SK-N-SH (cell line): ENCODE measurements at regions not wholly inside any gene's neighbourhood (a gene's known extent, or its start where the extent isn't known, plus 50 kb on each side); places are given as distances from the start of the nearest gene placed in this dataset.

Experiments
- FOSL2 ChIP-seq: IDR thresholded peaks from 2 replicates; pipeline ENCODE4 v1.4.0; 2012; ENCODE audit warnings: low read depth, mild to moderate bottlenecking, moderate library complexity, borderline replicate concordance
- GABPA ChIP-seq: IDR thresholded peaks from 2 replicates; pipeline ENCODE4 v1.4.0; 2012; ENCODE audit warnings: low read depth, mild to moderate bottlenecking
- MXI1 ChIP-seq: IDR thresholded peaks from 2 replicates; pipeline ENCODE4 v1.6.1; 2012; ENCODE audit warnings: mild to moderate bottlenecking, low read depth, low read length, improper control_type of control experiment
- POLR2AphosphoS5 ChIP-seq: IDR thresholded peaks from 2 replicates; pipeline ENCODE4 v1.6.1; 2012; ENCODE audit warnings: low read depth, low read length
- RAD21 ChIP-seq: IDR thresholded peaks from 2 replicates; pipeline ENCODE4 v1.6.1; 2012; ENCODE audit warnings: mild to moderate bottlenecking, low read length
- SMC3 ChIP-seq: IDR thresholded peaks from 2 replicates; pipeline ENCODE4 v1.6.1; 2012; ENCODE audit warnings: low read depth, low read length, improper control_type of control experiment
- TAF1 ChIP-seq: IDR thresholded peaks from 2 replicates; pipeline ENCODE4 v1.6.1; 2012; ENCODE audit warnings: low read depth, mild to moderate bottlenecking, low read length, moderate library complexity, borderline replicate concordance
- TEAD4 ChIP-seq: IDR thresholded peaks from 2 replicates; pipeline ENCODE4 v1.4.0; 2012; ENCODE audit warnings: mild to moderate bottlenecking, borderline replicate concordance; ENCODE audit not compliant: insufficient read depth
- USF1 ChIP-seq: IDR thresholded peaks from 2 replicates; pipeline ENCODE4 v1.4.0; 2012; ENCODE audit warnings: low read depth, borderline replicate concordance
- TF ChIP-seq, protein P1 (sequence below): IDR thresholded peaks from 2 replicates; pipeline ENCODE4 v1.6.1; 2012; ENCODE audit warnings: mild to moderate bottlenecking, low read depth, low read length, moderate library complexity
- TF ChIP-seq, protein P2 (sequence below): IDR thresholded peaks from 2 replicates; pipeline ENCODE4 v1.4.0; 2012; ENCODE audit warnings: low read depth
- TF ChIP-seq, protein P3 (sequence below): fragments of 200-600 bp; sonication (generic); IDR thresholded peaks from 2 replicates; pipeline ENCODE4 v1.6.1; 2017; ENCODE audit warnings: antibody characterized with exemption, mild to moderate bottlenecking, moderate library complexity

DNA sequence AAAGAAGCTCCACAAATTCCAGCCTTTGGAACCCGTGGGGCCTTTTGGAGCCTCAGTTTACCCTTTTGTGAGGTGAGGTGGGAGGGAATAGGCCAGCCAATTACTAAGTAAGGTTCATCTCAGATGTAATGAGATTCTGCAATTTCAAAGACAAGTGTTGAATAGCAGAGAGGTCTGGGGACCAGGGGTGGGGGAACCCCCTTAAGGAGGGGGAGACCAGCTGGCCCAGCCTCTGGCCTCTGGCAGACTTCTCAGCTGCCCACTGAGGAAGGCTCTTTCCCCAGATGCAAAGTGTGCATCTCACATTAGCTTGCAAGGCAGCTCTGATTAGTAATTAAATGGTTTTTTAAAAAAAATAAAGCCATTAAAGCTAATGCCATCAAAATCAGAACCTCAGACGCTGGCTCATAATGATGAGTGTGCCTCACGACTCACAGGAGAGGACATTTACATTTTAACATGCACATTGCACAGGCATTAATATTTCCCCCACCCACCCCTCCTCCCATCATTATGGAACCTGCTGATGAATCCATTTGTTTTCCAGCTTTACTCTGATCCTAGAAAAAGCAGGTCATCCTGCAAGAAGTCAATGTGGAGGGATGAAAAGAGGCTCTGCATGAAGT lies 176.7 kb upstream of the TLE3 start:
- no peak for TF ChIP-seq TAF1
- TF ChIP-seq POLR2AphosphoS5, result no peak
- TF ChIP-seq, protein P1, sequence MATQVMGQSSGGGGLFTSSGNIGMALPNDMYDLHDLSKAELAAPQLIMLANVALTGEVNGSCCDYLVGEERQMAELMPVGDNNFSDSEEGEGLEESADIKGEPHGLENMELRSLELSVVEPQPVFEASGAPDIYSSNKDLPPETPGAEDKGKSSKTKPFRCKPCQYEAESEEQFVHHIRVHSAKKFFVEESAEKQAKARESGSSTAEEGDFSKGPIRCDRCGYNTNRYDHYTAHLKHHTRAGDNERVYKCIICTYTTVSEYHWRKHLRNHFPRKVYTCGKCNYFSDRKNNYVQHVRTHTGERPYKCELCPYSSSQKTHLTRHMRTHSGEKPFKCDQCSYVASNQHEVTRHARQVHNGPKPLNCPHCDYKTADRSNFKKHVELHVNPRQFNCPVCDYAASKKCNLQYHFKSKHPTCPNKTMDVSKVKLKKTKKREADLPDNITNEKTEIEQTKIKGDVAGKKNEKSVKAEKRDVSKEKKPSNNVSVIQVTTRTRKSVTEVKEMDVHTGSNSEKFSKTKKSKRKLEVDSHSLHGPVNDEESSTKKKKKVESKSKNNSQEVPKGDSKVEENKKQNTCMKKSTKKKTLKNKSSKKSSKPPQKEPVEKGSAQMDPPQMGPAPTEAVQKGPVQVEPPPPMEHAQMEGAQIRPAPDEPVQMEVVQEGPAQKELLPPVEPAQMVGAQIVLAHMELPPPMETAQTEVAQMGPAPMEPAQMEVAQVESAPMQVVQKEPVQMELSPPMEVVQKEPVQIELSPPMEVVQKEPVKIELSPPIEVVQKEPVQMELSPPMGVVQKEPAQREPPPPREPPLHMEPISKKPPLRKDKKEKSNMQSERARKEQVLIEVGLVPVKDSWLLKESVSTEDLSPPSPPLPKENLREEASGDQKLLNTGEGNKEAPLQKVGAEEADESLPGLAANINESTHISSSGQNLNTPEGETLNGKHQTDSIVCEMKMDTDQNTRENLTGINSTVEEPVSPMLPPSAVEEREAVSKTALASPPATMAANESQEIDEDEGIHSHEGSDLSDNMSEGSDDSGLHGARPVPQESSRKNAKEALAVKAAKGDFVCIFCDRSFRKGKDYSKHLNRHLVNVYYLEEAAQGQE, result no peak
- TF ChIP-seq, protein P2, sequence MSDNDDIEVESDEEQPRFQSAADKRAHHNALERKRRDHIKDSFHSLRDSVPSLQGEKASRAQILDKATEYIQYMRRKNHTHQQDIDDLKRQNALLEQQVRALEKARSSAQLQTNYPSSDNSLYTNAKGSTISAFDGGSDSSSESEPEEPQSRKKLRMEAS, result no peak
- TF ChIP-seq, protein P3, sequence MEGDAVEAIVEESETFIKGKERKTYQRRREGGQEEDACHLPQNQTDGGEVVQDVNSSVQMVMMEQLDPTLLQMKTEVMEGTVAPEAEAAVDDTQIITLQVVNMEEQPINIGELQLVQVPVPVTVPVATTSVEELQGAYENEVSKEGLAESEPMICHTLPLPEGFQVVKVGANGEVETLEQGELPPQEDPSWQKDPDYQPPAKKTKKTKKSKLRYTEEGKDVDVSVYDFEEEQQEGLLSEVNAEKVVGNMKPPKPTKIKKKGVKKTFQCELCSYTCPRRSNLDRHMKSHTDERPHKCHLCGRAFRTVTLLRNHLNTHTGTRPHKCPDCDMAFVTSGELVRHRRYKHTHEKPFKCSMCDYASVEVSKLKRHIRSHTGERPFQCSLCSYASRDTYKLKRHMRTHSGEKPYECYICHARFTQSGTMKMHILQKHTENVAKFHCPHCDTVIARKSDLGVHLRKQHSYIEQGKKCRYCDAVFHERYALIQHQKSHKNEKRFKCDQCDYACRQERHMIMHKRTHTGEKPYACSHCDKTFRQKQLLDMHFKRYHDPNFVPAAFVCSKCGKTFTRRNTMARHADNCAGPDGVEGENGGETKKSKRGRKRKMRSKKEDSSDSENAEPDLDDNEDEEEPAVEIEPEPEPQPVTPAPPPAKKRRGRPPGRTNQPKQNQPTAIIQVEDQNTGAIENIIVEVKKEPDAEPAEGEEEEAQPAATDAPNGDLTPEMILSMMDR, result no peak
- TF ChIP-seq USF1, result no peak
- TF ChIP-seq RAD21, result no peak
- no peak for TF ChIP-seq TEAD4
- TF ChIP-seq SMC3, result no peak
- TF ChIP-seq FOSL2, result no peak
- no peak for TF ChIP-seq GABPA
- no peak for TF ChIP-seq MXI1
